DND-41 (cell line): ENCODE measurements at regions not wholly inside any gene's neighbourhood (a gene's known extent, or its start where the extent isn't known, plus 50 kb on each side); places are given as distances from the start of the nearest gene placed in this dataset.

ENCODE experiments used
- ATAC-seq: fragments of 200-7000 bp; cut with Tn5 transposase; 3 replicates; pipeline ENCODE4 v1.9.1; 2021; ENCODE audit warnings: low read depth; ENCODE audit not compliant: insufficient read depth
- DNase-seq: peaks from one replicate; pipeline ENCODE4 v3.0.0-alpha.2; 2020
- H2AFZ ChIP-seq: 2 replicates; pipeline ENCODE4 v1.6.0; 2012; ENCODE audit warnings: low read depth, low read length
- H3K27ac ChIP-seq: 2 replicates; pipeline ENCODE4 v1.5.1; 2012; ENCODE audit warnings: low read length, inconsistent platforms
- H3K27me3 ChIP-seq: fragments of 200-600 bp; sonication (generic); 2 replicates; pipeline ENCODE4 v1.6.0; 2012; ENCODE audit warnings: low read length, mild to moderate bottlenecking, inconsistent platforms; ENCODE audit not compliant: insufficient read depth, poor library complexity
- H3K36me3 ChIP-seq: 2 replicates; pipeline ENCODE4 v1.5.1; 2012; ENCODE audit warnings: low read length, inconsistent platforms; ENCODE audit not compliant: insufficient read depth
- H3K4me1 ChIP-seq: 2 replicates; pipeline ENCODE4 v1.5.1; 2012; ENCODE audit warnings: mild to moderate bottlenecking, low read length; ENCODE audit not compliant: insufficient read depth
- H3K4me2 ChIP-seq: 2 replicates; pipeline ENCODE4 v1.6.0; 2012; ENCODE audit warnings: mild to moderate bottlenecking, moderate library complexity, low read length, inconsistent platforms; ENCODE audit not compliant: insufficient read depth
- H3K4me3 ChIP-seq, 2 experiments: fragments of 200-600 bp in 1 of 2; shearing (Covaris generic) in 1 of 2; 2 replicates each; pipeline ENCODE4 v1.5.1; 2012 to 2016; ENCODE audit warnings: inconsistent platforms in 2 of 2, low read length in 2 of 2, mild to moderate bottlenecking in 2 of 2, low read depth in 1 of 2, moderate library complexity in 1 of 2
- H3K79me2 ChIP-seq: 2 replicates; pipeline ENCODE4 v1.6.0; 2012; ENCODE audit warnings: low read length, inconsistent platforms; ENCODE audit not compliant: insufficient read depth
- H3K9ac ChIP-seq: 2 replicates; pipeline ENCODE4 v1.6.0; 2012; ENCODE audit warnings: low read depth, mild to moderate bottlenecking, inconsistent platforms, low read length, moderate library complexity
- H3K9me3 ChIP-seq: 2 replicates; pipeline ENCODE4 v1.5.1; 2012; ENCODE audit warnings: low read length, moderate library complexity, mild to moderate bottlenecking, inconsistent platforms; ENCODE audit not compliant: insufficient read depth, severe bottlenecking
- H4K20me1 ChIP-seq: 2 replicates; pipeline ENCODE4 v1.6.0; 2012; ENCODE audit warnings: low read length; ENCODE audit not compliant: insufficient read depth
- CTCF ChIP-seq: IDR thresholded peaks from 2 replicates; pipeline ENCODE4 v1.5.1; 2012; ENCODE audit warnings: borderline replicate concordance, low read length, moderate library complexity, mild to moderate bottlenecking; ENCODE audit not compliant: poor library complexity, severe bottlenecking; ENCODE audit errors: extremely low read depth
- EZH2 ChIP-seq: IDR thresholded peaks from 3 replicates; pipeline ENCODE4 v1.6.1; 2012; ENCODE audit warnings: borderline replicate concordance, low read depth, mild to moderate bottlenecking, moderate library complexity, low read length, inconsistent platforms; ENCODE audit not compliant: severe bottlenecking

GRCh38 chr10:131774681-131775085, 126.1 kb upstream of the PPP2R2D start:
- DNase-seq (no peak), ATAC-seq (no peak)
- H3K36me3 ChIP-seq = no peaks in the 10 kb centered on the region
- no peaks in the 10 kb centered on the region for H3K27me3 ChIP-seq
- H3K4me2 ChIP-seq = no peak overlapping the region
- H4K20me1 ChIP-seq = no peaks in the 10 kb centered on the region
- peaks cover 26% of the 10 kb centered on the region for H3K9me3 ChIP-seq
- H2AFZ ChIP-seq = no peak overlapping the region
- no peaks in the 10 kb centered on the region for H3K79me2 ChIP-seq
- no peak overlapping the region for H3K9ac ChIP-seq
- no peaks in the 10 kb centered on the region for H3K4me1 ChIP-seq
- no peak overlapping the region for H3K4me3 ChIP-seq
- H3K27ac ChIP-seq = no peak overlapping the region
- TF ChIP-seq EZH2 = no peak
- TF ChIP-seq CTCF = no peak

GRCh38 chr10:131775433-131775832, 125.4 kb upstream of the PPP2R2D start:
- Histone ChIP-seq H3K4me1 (no peaks in the 10 kb centered on the region), H3K9ac (no peak overlapping the region), H4K20me1 (no peaks in the 10 kb centered on the region), H3K9me3 (peaks cover 26% of the 10 kb centered on the region), H3K36me3 (no peaks in the 10 kb centered on the region), H3K27ac (no peak overlapping the region), H3K79me2 (no peaks in the 10 kb centered on the region), H3K4me2 (no peak overlapping the region), H3K4me3 (no peak overlapping the region), H3K27me3 (no peaks in the 10 kb centered on the region), H2AFZ (no peak overlapping the region)
- no peak for TF ChIP-seq CTCF
- TF ChIP-seq EZH2 = no peak
- ATAC-seq = no peak
- DNase-seq = no peak

GRCh38 chr10:131775833-131776232, 125.0 kb upstream of the PPP2R2D start:
- peaks cover 29% of the 10 kb centered on the region for H3K9me3 ChIP-seq
- TF ChIP-seq CTCF (no peak), EZH2 (no peak)
- H3K4me3 ChIP-seq = no peak overlapping the region
- ATAC-seq (no peak), DNase-seq (no peak)
- H3K79me2 ChIP-seq = no peaks in the 10 kb centered on the region
- no peaks in the 10 kb centered on the region for H3K36me3 ChIP-seq
- no peak overlapping the region for H2AFZ ChIP-seq
- H3K27ac ChIP-seq = no peak overlapping the region
- H4K20me1 ChIP-seq = no peaks in the 10 kb centered on the region
- H3K9ac ChIP-seq = no peak overlapping the region
- no peak overlapping the region for H3K4me2 ChIP-seq
- H3K4me1 ChIP-seq = no peaks in the 10 kb centered on the region
- no peaks in the 10 kb centered on the region for H3K27me3 ChIP-seq

- H3K36me3 ChIP-seq = no peaks in the 10 kb centered on the region
- H3K79me2 ChIP-seq = no peaks in the 10 kb centered on the region
- ATAC-seq (no peak), DNase-seq (no peak)
- H3K4me1 ChIP-seq = no peaks in the 10 kb centered on the region
- no peaks in the 10 kb centered on the region for H3K27me3 ChIP-seq
- H3K9ac ChIP-seq = no peak overlapping the region
- no peak overlapping the region for H2AFZ ChIP-seq
- no peak overlapping the region for H3K4me3 ChIP-seq
- H3K4me2 ChIP-seq = no peak overlapping the region
- peaks cover 30% of the 10 kb centered on the region for H3K9me3 ChIP-seq
- no peaks in the 10 kb centered on the region for H4K20me1 ChIP-seq
- no peak overlapping the region for H3K27ac ChIP-seq
- TF ChIP-seq EZH2 = no peak
- TF ChIP-seq CTCF = no peak
These were observed 124.3 kb upstream of the PPP2R2D start for GRCh38 chr10:131776496-131776895.
